A673 (cell line): ENCODE measurements at regions not wholly inside any gene's neighbourhood (a gene's known extent, or its start where the extent isn't known, plus 50 kb on each side); places are given as distances from the start of the nearest gene placed in this dataset.

Experiments
- BruUV-seq: library from RNA; stranded (reverse); fragments of 400-500 nt; replicated peaks from 2 replicates; lab custom pipeline; 2021; lab: Mats Ljungman, UMichigan
- CTCF ChIA-PET: fragments of 300-600 bp; sonication (Branson Sonifier 250); formaldehyde crosslinking; loops from one replicate; lab custom pipeline; 2022; ENCODE audit warnings: antibody characterized with exemption; lab: Charles Lee
- POLR2A ChIA-PET: fragments of 300-600 bp; sonication (Branson Sonifier 250); formaldehyde crosslinking; loops from one replicate; lab custom pipeline; 2022; ENCODE audit warnings: antibody characterized with exemption; ENCODE audit not compliant: low non-redundant PET; lab: Charles Lee
- DNase-seq: peaks from one replicate; pipeline ENCODE4 v3.0.0-alpha.2; 2015; ENCODE audit warnings: low spot score
- H3K27ac ChIP-seq: fragments of 200-600 bp; sonication (generic); 2 replicates; pipeline ENCODE4 v1.5.1; 2016; ENCODE audit warnings: mixed run types, low read depth, mild to moderate bottlenecking, mixed read lengths, antibody characterized with exemption, low read length; ENCODE audit not compliant: poor library complexity, severe bottlenecking
- H3K27me3 ChIP-seq: fragments of 200-600 bp; sonication (generic); replicated peaks from 2 replicates; pipeline ENCODE4 v1.6.1; 2017; ENCODE audit warnings: mixed run types, low read depth, mild to moderate bottlenecking, mixed read lengths, antibody characterized with exemption, low read length; ENCODE audit not compliant: insufficient read depth, poor library complexity
- H3K36me3 ChIP-seq: fragments of 200-600 bp; sonication (generic); 2 replicates; pipeline ENCODE4 v1.6.1; 2016; ENCODE audit warnings: mixed run types, mild to moderate bottlenecking, mixed read lengths, antibody characterized with exemption, low read length; ENCODE audit not compliant: insufficient read depth, poor library complexity, severe bottlenecking
- H3K4me1 ChIP-seq: fragments of 200-600 bp; sonication (generic); 2 replicates; pipeline ENCODE4 v1.6.1; 2017; ENCODE audit warnings: mixed run types, mild to moderate bottlenecking, mixed read lengths, antibody characterized with exemption, low read length; ENCODE audit not compliant: insufficient read depth, poor library complexity, severe bottlenecking
- H3K4me3 ChIP-seq: fragments of 200-600 bp; sonication (generic); 2 replicates; pipeline ENCODE4 v1.5.1; 2016; ENCODE audit warnings: low read depth, mixed run types, mild to moderate bottlenecking, mixed read lengths, low read length; ENCODE audit not compliant: poor library complexity, severe bottlenecking
- H3K9me3 ChIP-seq: fragments of 200-600 bp; sonication (generic); 2 replicates; pipeline ENCODE4 v1.6.1; 2016; ENCODE audit warnings: mixed run types, low read depth, mild to moderate bottlenecking, mixed read lengths, antibody characterized with exemption, low read length; ENCODE audit not compliant: poor library complexity, severe bottlenecking
- CTCF ChIP-seq: fragments of 300-800, 200-600 bp; sonication (generic); conservative IDR thresholded peaks from 2 replicates; pipeline ENCODE4 v1.5.1; 2017; ENCODE audit warnings: low read depth, mild to moderate bottlenecking, antibody characterized with exemption, low read length, moderate library complexity, mixed read lengths
- EZH2 ChIP-seq: fragments of 200-600 bp; sonication (generic); IDR thresholded peaks from 2 replicates; pipeline ENCODE4 v1.6.1; 2017; ENCODE audit warnings: borderline replicate concordance, low read depth, mild to moderate bottlenecking, mixed read lengths, antibody characterized with exemption, low read length; ENCODE audit not compliant: poor library complexity, severe bottlenecking
- intact Hi-C: fragments of 100-400 bp; cut with micrococcal nuclease; formaldehyde crosslinking; loops from one replicate; pipeline ENCODE4 v1.10.0; 2022; ENCODE audit not compliant: unreplicated experiment

GRCh38 chr14:21960636-21961035, 287.0 kb upstream of the OR4E1 start:
- H3K27me3 ChIP-seq = no peaks in the 10 kb centered on the region
- CTCF ChIA-PET = interaction anchor here (1.0 kb wide), 1 partner anchor 18 kb away, joined by 3 read pairs; no protein-coding TSS in a partner anchor
- TF ChIP-seq EZH2 (no peak), CTCF (no peak)
- no peaks in the 10 kb centered on the region for H3K4me1 ChIP-seq
- POLR2A ChIA-PET = no interaction called here
- no peak overlapping the region for H3K4me3 ChIP-seq
- DNase-seq = no peak
- no peaks in the 10 kb centered on the region for H3K9me3 ChIP-seq
- no peaks in the 10 kb centered on the region for H3K36me3 ChIP-seq
- intact Hi-C loops = no loop called here
- no peak overlapping the region for H3K27ac ChIP-seq
- no TSS peak for BruUV-seq

- Histone ChIP-seq H3K27ac (no peak overlapping the region), H3K4me1 (peaks cover under 1% of the 10 kb centered on the region), H3K27me3 (no peaks in the 10 kb centered on the region), H3K4me3 (no peak overlapping the region), H3K36me3 (no peaks in the 10 kb centered on the region), H3K9me3 (no peaks in the 10 kb centered on the region)
- TF ChIP-seq CTCF (no peak), EZH2 (no peak)
- DNase-seq = no peak
- BruUV-seq = no TSS peak
- POLR2A ChIA-PET = no interaction called here
- CTCF ChIA-PET = no interaction called here
- intact Hi-C loops = no loop called here
Observed at GRCh38 chr14:21941885-21942284, 268.3 kb upstream of the OR4E1 start.

- Histone ChIP-seq H3K36me3 (no peaks in the 10 kb centered on the region), H3K9me3 (no peaks in the 10 kb centered on the region), H3K4me3 (no peak overlapping the region), H3K4me1 (no peaks in the 10 kb centered on the region), H3K27me3 (no peaks in the 10 kb centered on the region), H3K27ac (no peak overlapping the region)
- intact Hi-C loops = no loop called here
- CTCF ChIA-PET = no interaction called here
- TF ChIP-seq EZH2 (no peak), CTCF (peak; percentile 60)
- BruUV-seq = no TSS peak
- POLR2A ChIA-PET = no interaction called here
- DNase-seq = peak; percentile 53
Observed at GRCh38 chr14:21940887-21941856, 267.6 kb upstream of the OR4E1 start.
